ENCODE measurements at regions not wholly inside any gene's neighbourhood (a gene's known extent, or its start where the extent isn't known, plus 50 kb on each side); places are given as distances from the start of the nearest gene placed in this dataset.
"Not testable (repeated sequence)": the region's sequence is repeated elsewhere in the genome, so short reads cannot be mapped to it uniquely, and the experiment has no call there.

DNA sequence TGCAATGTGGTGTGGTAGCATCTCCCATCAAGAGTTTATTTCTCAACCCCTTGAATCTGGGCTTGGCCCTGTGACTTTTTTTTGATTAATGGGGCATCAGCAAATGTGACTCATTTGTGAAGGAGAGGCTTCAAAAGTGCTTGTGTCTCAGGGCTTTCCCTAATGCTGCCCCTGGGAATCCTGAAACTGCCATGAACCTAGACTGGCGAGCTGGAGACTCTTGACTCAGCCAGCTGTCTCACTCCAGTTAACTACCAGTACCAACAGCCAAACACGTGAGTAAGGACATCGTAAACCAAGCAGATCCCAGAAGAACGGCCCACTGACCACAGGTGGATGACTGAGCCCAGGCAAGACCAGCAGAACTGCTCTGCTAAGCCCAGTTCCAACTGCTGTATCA lies 72.8 kb upstream of the ADTRP start:
- H3K27ac ChIP-seq (ENCODE audit: low read length) = no peak overlapping the region
- H3K4me3 ChIP-seq (ENCODE audit: low read length) = no peak overlapping the region
- H3K9me3 ChIP-seq (ENCODE audit: control insufficient read depth, insufficient read depth, low read length) = no peaks in the 10 kb centered on the region
- WGBS (ENCODE audit: insufficient coverage, insufficient read length) = no CpG with 5 or more reads among the region's 4 CpGs
- no peaks in the 10 kb centered on the region for H3K27me3 ChIP-seq (ENCODE audit: control insufficient read depth, insufficient read depth, low read length)
- H3K4me1 ChIP-seq (ENCODE audit: control insufficient read depth, insufficient read depth, low read length) = no peaks in the 10 kb centered on the region
- no peaks in the 10 kb centered on the region for H3K36me3 ChIP-seq (ENCODE audit: control insufficient read depth, insufficient read depth, low read length)
- no peak for DNase-seq (ENCODE audit: low read depth, low spot score)

GRCh38 chr6:11848852-11849731 lies 70.5 kb upstream of the ADTRP start:
- H3K4me3 ChIP-seq (ENCODE audit: low read length) = no peak overlapping the region
- no peak overlapping the region for H3K27ac ChIP-seq (ENCODE audit: low read length)
- DNase-seq (ENCODE audit: low read depth, low spot score) = no peak
- no CpG with 5 or more reads among the region's 2 CpGs for WGBS (ENCODE audit: insufficient coverage, insufficient read length)
- no peaks in the 10 kb centered on the region for H3K9me3 ChIP-seq (ENCODE audit: control insufficient read depth, insufficient read depth, low read length)
- H3K36me3 ChIP-seq (ENCODE audit: control insufficient read depth, insufficient read depth, low read length) = no peaks in the 10 kb centered on the region
- no peaks in the 10 kb centered on the region for H3K4me1 ChIP-seq (ENCODE audit: control insufficient read depth, insufficient read depth, low read length)
- H3K27me3 ChIP-seq (ENCODE audit: control insufficient read depth, insufficient read depth, low read length) = no peaks in the 10 kb centered on the region

- H3K27me3 ChIP-seq (ENCODE audit: control insufficient read depth, insufficient read depth, low read length) = no peaks in the 10 kb centered on the region
- H3K27ac ChIP-seq (ENCODE audit: low read length) = no peak overlapping the region
- H3K36me3 ChIP-seq (ENCODE audit: control insufficient read depth, insufficient read depth, low read length) = no peaks in the 10 kb centered on the region
- H3K4me1 ChIP-seq (ENCODE audit: control insufficient read depth, insufficient read depth, low read length) = no peaks in the 10 kb centered on the region
- no peak overlapping the region for H3K4me3 ChIP-seq (ENCODE audit: low read length)
- WGBS (ENCODE audit: insufficient coverage, insufficient read length) = no CpG with 5 or more reads among the region's 1 CpG
- no peak for DNase-seq (ENCODE audit: low read depth, low spot score)
- H3K9me3 ChIP-seq (ENCODE audit: control insufficient read depth, insufficient read depth, low read length) = no peaks in the 10 kb centered on the region
Measured at GRCh38 chr6:11848346-11848651, 69.7 kb upstream of the ADTRP start.

GRCh38 chr6:11847515-11848345 lies 69.1 kb upstream of the ADTRP start:
- Histone ChIP-seq H3K9me3 (ENCODE audit: control insufficient read depth, insufficient read depth, low read length) (no peaks in the 10 kb centered on the region), H3K27me3 (ENCODE audit: control insufficient read depth, insufficient read depth, low read length) (no peaks in the 10 kb centered on the region), H3K27ac (ENCODE audit: low read length) (no peak overlapping the region), H3K4me3 (ENCODE audit: low read length) (no peak overlapping the region), H3K36me3 (ENCODE audit: control insufficient read depth, insufficient read depth, low read length) (no peaks in the 10 kb centered on the region), H3K4me1 (ENCODE audit: control insufficient read depth, insufficient read depth, low read length) (no peaks in the 10 kb centered on the region)
- no CpG with 5 or more reads among the region's 6 CpGs for WGBS (ENCODE audit: insufficient coverage, insufficient read length)
- DNase-seq (ENCODE audit: low read depth, low spot score) = no peak

- not testable (repeated sequence) for H3K27me3 ChIP-seq (ENCODE audit: control insufficient read depth, insufficient read depth, low read length); H3K4me3 ChIP-seq (ENCODE audit: low read length); H3K4me1 ChIP-seq (ENCODE audit: control insufficient read depth, insufficient read depth, low read length); H3K36me3 ChIP-seq (ENCODE audit: control insufficient read depth, insufficient read depth, low read length); H3K27ac ChIP-seq (ENCODE audit: low read length); H3K9me3 ChIP-seq (ENCODE audit: control insufficient read depth, insufficient read depth, low read length); DNase-seq (ENCODE audit: low read depth, low spot score)
- WGBS (ENCODE audit: insufficient coverage, insufficient read length) = no CpG with 5 or more reads among the region's 2 CpGs
Measured at GRCh38 chr6:11847068-11847467, 68.5 kb upstream of the ADTRP start.

DNA sequence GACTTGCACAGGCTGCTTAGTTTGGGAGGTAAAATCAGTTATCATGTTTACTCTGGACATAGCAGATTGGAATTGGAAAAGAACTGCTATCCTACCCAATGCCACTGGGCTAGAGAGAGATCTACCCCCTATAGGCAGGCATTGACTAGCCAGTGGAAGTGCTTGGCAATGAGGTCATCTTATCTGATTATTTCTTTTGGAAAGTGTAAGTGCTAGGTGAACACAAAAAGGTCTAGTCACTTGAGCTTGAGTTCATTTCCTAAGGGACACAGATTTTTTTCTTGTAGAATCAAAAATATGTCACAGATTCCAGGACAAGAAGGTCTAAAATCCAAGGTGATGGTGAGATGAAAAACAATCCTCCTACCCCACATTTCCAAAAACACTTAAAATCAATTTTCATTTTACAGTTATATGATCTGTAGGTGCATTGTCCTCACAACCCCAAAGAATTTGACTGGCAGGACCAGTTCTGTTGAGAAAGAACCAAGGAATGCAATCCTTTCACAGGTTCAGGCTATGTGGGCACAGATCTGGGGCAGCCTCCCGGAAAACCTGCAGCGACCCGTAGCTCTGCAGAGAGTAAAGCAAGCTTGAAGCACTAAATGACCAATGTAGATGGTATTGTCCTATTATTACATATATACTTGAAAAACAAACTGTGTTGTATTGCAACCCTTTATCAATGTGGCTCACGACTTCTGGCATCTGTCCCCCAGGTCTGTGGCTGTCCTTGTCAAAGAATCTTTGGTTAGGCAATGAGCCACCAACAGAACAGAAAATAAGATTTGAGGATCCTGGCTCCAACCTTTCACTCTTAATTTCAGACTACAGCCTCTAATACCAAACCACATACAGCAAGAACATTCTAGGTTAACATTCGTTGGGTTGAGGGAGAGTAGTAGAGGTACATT lies 67.3 kb upstream of the ADTRP start:
- Histone ChIP-seq H3K4me3 (ENCODE audit: low read length) (no peak overlapping the region), H3K27me3 (ENCODE audit: control insufficient read depth, insufficient read depth, low read length) (no peaks in the 10 kb centered on the region), H3K36me3 (ENCODE audit: control insufficient read depth, insufficient read depth, low read length) (no peaks in the 10 kb centered on the region), H3K9me3 (ENCODE audit: control insufficient read depth, insufficient read depth, low read length) (no peaks in the 10 kb centered on the region), H3K27ac (ENCODE audit: low read length) (no peak overlapping the region), H3K4me1 (ENCODE audit: control insufficient read depth, insufficient read depth, low read length) (no peaks in the 10 kb centered on the region)
- no CpG with 5 or more reads among the region's 5 CpGs for WGBS (ENCODE audit: insufficient coverage, insufficient read length)
- no peak for DNase-seq (ENCODE audit: low read depth, low spot score)

- no CpG with 5 or more reads among the region's 3 CpGs for WGBS (ENCODE audit: insufficient coverage, insufficient read length)
- not testable (repeated sequence) for H3K9me3 ChIP-seq (ENCODE audit: control insufficient read depth, insufficient read depth, low read length); DNase-seq (ENCODE audit: low read depth, low spot score); H3K27me3 ChIP-seq (ENCODE audit: control insufficient read depth, insufficient read depth, low read length); H3K4me1 ChIP-seq (ENCODE audit: control insufficient read depth, insufficient read depth, low read length); H3K27ac ChIP-seq (ENCODE audit: low read length); H3K36me3 ChIP-seq (ENCODE audit: control insufficient read depth, insufficient read depth, low read length); H3K4me3 ChIP-seq (ENCODE audit: low read length)
Measured at GRCh38 chr6:11842795-11843194, 64.2 kb upstream of the ADTRP start.

DNA sequence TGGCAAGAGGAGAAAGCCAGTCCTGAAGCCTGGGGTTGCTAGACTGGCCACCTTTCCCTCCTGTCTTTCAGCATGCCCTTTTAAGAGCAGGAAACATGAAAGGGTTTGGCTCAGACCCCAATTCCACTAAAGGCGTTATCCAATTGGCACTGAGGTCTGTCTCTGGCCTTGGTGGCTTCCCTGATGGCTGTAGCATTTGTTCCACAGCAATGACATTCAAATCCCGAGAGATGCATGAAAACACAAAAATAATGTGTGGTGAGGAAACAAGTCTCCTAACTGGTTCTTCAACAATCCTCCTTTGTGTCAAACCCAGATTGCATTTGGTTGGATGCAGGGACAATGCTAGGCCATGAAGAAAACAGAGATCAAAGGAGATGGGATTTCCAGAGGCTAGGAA lies 56.5 kb upstream of the ADTRP start:
- no peak for DNase-seq (ENCODE audit: low read depth, low spot score)
- H3K4me3 ChIP-seq (ENCODE audit: low read length) = no peak overlapping the region
- WGBS (ENCODE audit: insufficient coverage, insufficient read length) = no CpG with 5 or more reads among the region's 2 CpGs
- H3K27ac ChIP-seq (ENCODE audit: low read length) = no peak overlapping the region
- no peaks in the 10 kb centered on the region for H3K9me3 ChIP-seq (ENCODE audit: control insufficient read depth, insufficient read depth, low read length)
- H3K27me3 ChIP-seq (ENCODE audit: control insufficient read depth, insufficient read depth, low read length) = no peaks in the 10 kb centered on the region; the same call in 1 of the 2 replicates
- H3K4me1 ChIP-seq (ENCODE audit: control insufficient read depth, insufficient read depth, low read length) = peaks cover 2% of the 10 kb centered on the region; the same call in 1 of the 2 replicates
- no peaks in the 10 kb centered on the region for H3K36me3 ChIP-seq (ENCODE audit: control insufficient read depth, insufficient read depth, low read length)

DNA sequence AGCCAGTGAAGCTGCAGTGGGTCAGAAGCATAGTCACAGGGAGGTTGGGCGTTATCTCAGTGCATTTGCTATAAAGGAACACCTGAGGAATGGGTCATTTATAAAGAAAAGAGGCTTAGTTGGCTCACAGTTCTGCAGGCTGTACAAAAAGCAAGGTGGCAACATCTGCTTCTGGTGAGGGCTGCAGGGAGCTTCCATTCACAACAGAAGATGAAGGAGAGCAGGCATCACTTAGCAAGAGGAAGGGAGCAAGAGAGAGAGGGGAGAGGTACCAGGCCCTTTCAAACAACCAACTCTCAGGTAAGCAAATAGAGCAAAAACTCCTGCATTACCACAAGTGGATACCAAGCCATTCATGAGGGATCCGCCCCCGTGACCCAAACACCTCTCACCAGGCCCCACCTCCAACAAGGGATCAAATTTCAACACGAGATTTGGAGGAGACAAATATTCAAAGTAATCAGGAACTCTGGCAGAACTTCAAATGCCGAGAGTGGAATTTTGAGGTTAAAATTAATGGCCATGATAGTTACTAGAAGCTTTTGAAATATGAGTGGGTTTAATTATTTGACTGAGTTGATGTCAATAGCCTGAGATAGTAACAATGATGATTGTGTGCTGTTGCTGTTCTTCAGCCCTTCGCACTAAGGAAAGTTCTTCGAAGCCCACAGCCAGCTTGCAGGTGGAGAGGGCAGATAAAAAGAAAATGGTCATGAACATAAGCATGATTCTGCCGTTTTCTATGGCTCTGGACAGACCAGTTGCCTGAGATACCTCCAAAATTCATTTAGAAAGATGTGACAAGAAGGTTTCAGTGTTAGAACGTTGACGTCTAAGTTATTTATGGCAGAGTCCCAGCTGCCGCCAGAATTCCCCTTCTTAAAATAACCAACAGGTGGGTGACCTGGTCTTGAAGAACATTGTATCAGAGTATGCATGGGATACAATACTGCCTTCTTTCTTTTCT lies 55.3 kb upstream of the ADTRP start:
- Histone ChIP-seq H3K36me3 (ENCODE audit: control insufficient read depth, insufficient read depth, low read length) (no peaks in the 10 kb centered on the region), H3K4me1 (ENCODE audit: control insufficient read depth, insufficient read depth, low read length) (peaks cover 2% of the 10 kb centered on the region; the same call in 1 of the 2 replicates)

More for the DNA sequence above, 55.3 kb upstream of the ADTRP start:
- no peak for DNase-seq (ENCODE audit: low read depth, low spot score)
- Histone ChIP-seq H3K4me3 (ENCODE audit: low read length) (no peak overlapping the region), H3K9me3 (ENCODE audit: control insufficient read depth, insufficient read depth, low read length) (no peaks in the 10 kb centered on the region), H3K27me3 (ENCODE audit: control insufficient read depth, insufficient read depth, low read length) (no peaks in the 10 kb centered on the region; the same call in 1 of the 2 replicates), H3K27ac (ENCODE audit: low read length) (no peak overlapping the region)
- WGBS (ENCODE audit: insufficient coverage, insufficient read length) = no CpG with 5 or more reads among the region's 11 CpGs
